ENCODE measurements at regions not wholly inside any gene's neighbourhood (a gene's known extent, or its start where the extent isn't known, plus 50 kb on each side); places are given as distances from the start of the nearest gene placed in this dataset.

GRCh38 chr11:23272095-23272494 lies 411.8 kb upstream of the CCDC179 start:
- no peak overlapping the region for H3K4me3 ChIP-seq (ENCODE audit: low read depth, low read length)
- ChIA-PET POLR2A (no interaction called here), CTCF (no interaction called here)
- H3K36me3 ChIP-seq (ENCODE audit: control insufficient read depth, insufficient read depth, low read length) = no peaks in the 10 kb centered on the region
- no peaks in the 10 kb centered on the region for H3K27me3 ChIP-seq (ENCODE audit: control insufficient read depth, insufficient read depth, low read length)
- no peak for DNase-seq (ENCODE audit: low read depth)
- TF ChIP-seq CTCF (IDR thresholded peaks at IDR 0.05; ENCODE audit: insufficient read depth, low read depth, low read length) = no peak

- Histone ChIP-seq H3K36me3 (ENCODE audit: control insufficient read depth, insufficient read depth, low read length) (no peaks in the 10 kb centered on the region), H3K27me3 (ENCODE audit: control insufficient read depth, insufficient read depth, low read length) (no peaks in the 10 kb centered on the region), H3K4me3 (ENCODE audit: low read depth, low read length) (no peak overlapping the region)
- CTCF ChIA-PET = no interaction called here
- POLR2A ChIA-PET = no interaction called here
- TF ChIP-seq CTCF (IDR thresholded peaks at IDR 0.05; ENCODE audit: insufficient read depth, low read depth, low read length) = no peak
- no peak for DNase-seq (ENCODE audit: low read depth)
Measured at GRCh38 chr11:23278121-23278520, 417.8 kb upstream of the CCDC179 start.

DNA sequence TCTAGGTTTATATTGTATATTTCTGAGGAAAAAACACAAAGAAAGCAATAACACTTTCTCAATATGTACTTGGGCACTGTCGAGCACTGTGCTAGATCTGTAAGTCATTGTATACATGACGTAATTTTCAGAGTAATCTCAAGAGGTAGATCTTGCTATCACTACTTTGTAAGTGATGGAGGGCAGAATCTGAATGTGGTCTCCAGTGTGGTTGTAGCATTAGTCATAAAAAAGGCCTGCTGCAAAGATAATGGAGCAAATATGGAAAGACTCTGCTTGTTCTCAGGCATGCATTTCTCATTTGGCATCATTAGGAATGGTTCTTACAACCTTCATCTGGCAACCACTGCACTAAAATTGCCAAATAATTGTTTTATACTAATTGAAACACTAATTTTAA lies 419.8 kb upstream of the CCDC179 start:
- H3K27me3 ChIP-seq (ENCODE audit: control insufficient read depth, insufficient read depth, low read length) = no peaks in the 10 kb centered on the region
- POLR2A ChIA-PET = no interaction called here
- CTCF ChIA-PET = no interaction called here
- no peak for DNase-seq (ENCODE audit: low read depth)
- H3K4me3 ChIP-seq (ENCODE audit: low read depth, low read length) = no peak overlapping the region
- no peaks in the 10 kb centered on the region for H3K36me3 ChIP-seq (ENCODE audit: control insufficient read depth, insufficient read depth, low read length)
- no peak for TF ChIP-seq CTCF (IDR thresholded peaks at IDR 0.05; ENCODE audit: insufficient read depth, low read depth, low read length)

DNA sequence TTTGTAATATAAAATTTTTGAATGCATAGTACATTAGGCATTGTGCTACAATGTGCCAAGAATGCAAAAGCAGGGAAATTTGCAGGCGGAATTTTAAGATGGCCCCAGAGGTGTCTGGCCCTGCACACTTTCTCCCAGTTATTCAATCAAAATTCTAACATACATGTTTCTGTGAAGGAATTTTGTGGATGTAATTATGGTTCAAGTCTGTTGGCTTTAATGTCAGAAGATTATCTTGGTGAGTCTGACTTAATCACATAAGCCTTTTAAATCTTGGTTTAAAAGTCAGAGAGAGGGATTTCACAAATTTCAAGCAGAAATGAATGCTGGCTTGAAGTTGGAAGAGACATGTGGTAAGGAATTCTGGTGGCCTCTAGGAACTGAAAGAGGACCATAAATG lies 423.4 kb upstream of the CCDC179 start:
- H3K36me3 ChIP-seq (ENCODE audit: control insufficient read depth, insufficient read depth, low read length) = no peaks in the 10 kb centered on the region
- POLR2A ChIA-PET = no interaction called here
- DNase-seq (ENCODE audit: low read depth) = no peak
- TF ChIP-seq CTCF (IDR thresholded peaks at IDR 0.05; ENCODE audit: insufficient read depth, low read depth, low read length) = no peak
- H3K27me3 ChIP-seq (ENCODE audit: control insufficient read depth, insufficient read depth, low read length) = no peaks in the 10 kb centered on the region
- no peak overlapping the region for H3K4me3 ChIP-seq (ENCODE audit: low read depth, low read length)
- CTCF ChIA-PET = no interaction called here

DNA sequence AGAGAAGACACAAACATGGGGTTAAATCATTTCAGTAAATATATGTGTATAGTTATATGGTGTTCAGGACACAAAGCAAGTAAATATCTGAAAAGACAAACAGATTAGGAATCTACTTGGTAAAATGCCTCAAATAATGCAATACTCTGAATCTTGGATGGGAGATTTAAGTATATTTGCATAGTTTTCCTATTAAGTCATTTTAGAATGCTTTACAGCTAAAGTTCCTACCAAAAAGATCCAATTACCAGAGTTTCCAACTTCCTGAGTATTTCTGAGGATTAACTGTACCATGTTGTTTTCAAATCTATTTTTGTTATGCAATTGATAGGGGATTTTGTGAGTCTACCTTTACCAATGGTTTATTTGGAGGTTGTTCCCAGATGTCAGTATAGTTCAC lies 424.4 kb upstream of the CCDC179 start:
- H3K4me3 ChIP-seq (ENCODE audit: low read depth, low read length) = no peak overlapping the region
- POLR2A ChIA-PET = no interaction called here
- CTCF ChIA-PET = no interaction called here
- no peak for TF ChIP-seq CTCF (IDR thresholded peaks at IDR 0.05; ENCODE audit: insufficient read depth, low read depth, low read length)
- no peaks in the 10 kb centered on the region for H3K36me3 ChIP-seq (ENCODE audit: control insufficient read depth, insufficient read depth, low read length)
- H3K27me3 ChIP-seq (ENCODE audit: control insufficient read depth, insufficient read depth, low read length) = no peaks in the 10 kb centered on the region
- peak; percentile 38 for DNase-seq (ENCODE audit: low read depth)
